ENCODE measurements at regions not wholly inside any gene's neighbourhood (a gene's known extent, or its start where the extent isn't known, plus 50 kb on each side); places are given as distances from the start of the nearest gene placed in this dataset.

DNA sequence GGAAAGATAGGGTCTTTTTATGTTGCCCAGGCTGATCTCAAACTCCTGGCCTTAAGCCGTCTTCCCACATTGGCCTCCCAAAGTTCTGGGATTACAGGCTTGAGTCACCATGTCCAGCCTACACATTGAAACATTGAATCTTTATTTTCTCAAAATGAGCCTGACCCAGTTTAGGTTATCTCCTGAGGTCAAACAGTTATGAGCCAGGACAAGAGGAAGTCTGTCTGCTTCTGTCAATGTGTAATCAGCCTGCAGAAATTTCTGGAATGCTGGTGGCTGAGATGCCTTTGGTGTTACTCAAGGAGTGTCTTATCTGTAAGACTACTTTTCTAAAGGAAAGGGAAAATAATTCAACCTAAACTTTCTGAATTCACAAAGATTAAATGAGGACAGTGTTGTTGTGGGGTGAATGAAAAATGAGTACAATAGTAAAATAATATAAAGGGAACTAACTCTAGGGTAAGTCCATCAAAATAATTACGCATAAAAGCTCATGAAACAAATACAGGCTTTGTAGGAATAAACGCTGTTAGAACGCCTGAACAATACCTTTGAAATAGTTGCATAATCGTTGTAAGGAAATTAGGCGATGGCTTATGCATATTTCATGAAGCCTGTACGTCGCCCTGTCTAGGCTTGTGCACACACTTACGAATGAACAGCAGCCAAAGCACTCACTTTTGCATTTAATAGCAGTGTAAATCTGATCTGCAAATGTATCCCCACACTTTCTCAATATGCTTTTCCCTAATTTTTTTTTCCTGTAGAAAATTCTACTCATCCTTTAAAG, 260.8 kb downstream of the RDH14 start:
- Histone ChIP-seq H3K27ac (no peak overlapping the region), H3K4me1 (replicated peaks) (no peaks in the 10 kb centered on the region), H3K9me3 (no peaks in the 10 kb centered on the region), H3K27me3 (replicated peaks; ENCODE audit: insufficient read depth) (no peaks in the 10 kb centered on the region), H3K36me3 (no peaks in the 10 kb centered on the region), H3K4me3 (no peak overlapping the region)
- TF ChIP-seq, protein P1, sequence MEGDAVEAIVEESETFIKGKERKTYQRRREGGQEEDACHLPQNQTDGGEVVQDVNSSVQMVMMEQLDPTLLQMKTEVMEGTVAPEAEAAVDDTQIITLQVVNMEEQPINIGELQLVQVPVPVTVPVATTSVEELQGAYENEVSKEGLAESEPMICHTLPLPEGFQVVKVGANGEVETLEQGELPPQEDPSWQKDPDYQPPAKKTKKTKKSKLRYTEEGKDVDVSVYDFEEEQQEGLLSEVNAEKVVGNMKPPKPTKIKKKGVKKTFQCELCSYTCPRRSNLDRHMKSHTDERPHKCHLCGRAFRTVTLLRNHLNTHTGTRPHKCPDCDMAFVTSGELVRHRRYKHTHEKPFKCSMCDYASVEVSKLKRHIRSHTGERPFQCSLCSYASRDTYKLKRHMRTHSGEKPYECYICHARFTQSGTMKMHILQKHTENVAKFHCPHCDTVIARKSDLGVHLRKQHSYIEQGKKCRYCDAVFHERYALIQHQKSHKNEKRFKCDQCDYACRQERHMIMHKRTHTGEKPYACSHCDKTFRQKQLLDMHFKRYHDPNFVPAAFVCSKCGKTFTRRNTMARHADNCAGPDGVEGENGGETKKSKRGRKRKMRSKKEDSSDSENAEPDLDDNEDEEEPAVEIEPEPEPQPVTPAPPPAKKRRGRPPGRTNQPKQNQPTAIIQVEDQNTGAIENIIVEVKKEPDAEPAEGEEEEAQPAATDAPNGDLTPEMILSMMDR (IDR thresholded peaks at IDR 0.05) = no peak
- TF ChIP-seq POLR2A (IDR thresholded peaks at IDR 0.05) = no peak
- TF ChIP-seq POLR2AphosphoS5 (IDR thresholded peaks at IDR 0.05) = no peak
- 47% methylated on average over 9 of the region's 9 CpGs for WGBS
- intact Hi-C loops (cut with DNase I) = no loop called here
- DNase-seq (ENCODE audit: low spot score) = no peak

DNA sequence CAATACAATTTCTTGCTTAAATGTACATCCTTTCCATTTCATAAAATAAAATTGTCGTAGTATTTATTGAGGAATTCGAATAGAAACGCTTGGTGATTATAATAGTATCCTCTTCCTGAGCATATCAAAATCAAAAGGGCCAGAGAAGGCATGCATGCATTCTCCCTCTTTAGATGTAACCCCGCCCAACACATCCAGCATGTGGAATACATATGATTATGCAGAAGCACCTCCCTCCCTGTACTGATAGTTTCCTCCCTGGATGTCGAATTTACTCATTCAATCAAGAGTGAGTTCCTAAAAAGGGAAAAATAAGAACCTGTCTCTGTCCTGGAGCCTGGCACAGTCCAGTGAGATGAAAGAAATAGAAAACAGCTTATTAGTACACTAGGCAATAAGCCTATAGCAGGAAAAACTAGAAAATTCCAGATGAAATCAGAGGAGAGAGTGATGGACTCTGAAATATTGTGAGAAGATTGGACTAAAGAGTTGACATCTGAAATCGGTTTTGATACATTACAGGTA, 262.9 kb downstream of the RDH14 start:
- intact Hi-C loops (cut with DNase I) = no loop called here
- Histone ChIP-seq H3K4me1 (replicated peaks) (no peaks in the 10 kb centered on the region), H3K27ac (no peak overlapping the region), H3K4me3 (no peak overlapping the region), H3K27me3 (replicated peaks; ENCODE audit: insufficient read depth) (no peaks in the 10 kb centered on the region), H3K36me3 (no peaks in the 10 kb centered on the region), H3K9me3 (no peaks in the 10 kb centered on the region)
- WGBS = 86% methylated on average over 6 of the region's 6 CpGs
- no peak for TF ChIP-seq POLR2AphosphoS5 (IDR thresholded peaks at IDR 0.05)
- TF ChIP-seq, protein P1 (IDR thresholded peaks at IDR 0.05) = no peak
- TF ChIP-seq POLR2A (IDR thresholded peaks at IDR 0.05) = no peak
- DNase-seq (ENCODE audit: low spot score) = no peak

DNA sequence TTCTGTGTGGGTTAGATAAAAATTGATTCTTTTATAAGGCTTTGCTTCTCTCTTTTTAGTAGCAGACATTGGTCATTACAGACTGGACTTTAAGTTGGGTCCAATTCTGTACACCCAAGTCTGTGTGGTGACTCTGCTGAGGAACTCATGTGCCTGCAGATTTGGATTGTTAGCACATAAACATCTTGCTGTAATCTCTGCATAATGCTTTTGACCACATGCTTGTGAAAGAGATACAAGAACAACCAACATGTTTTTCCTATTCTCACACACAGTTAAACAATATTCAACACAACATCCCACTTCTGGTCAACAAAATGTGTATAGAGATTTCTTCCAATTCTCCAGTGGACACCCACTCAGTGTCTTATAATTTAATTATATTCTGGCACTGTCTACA, 270.1 kb downstream of the RDH14 start:
- H3K36me3 ChIP-seq = no peaks in the 10 kb centered on the region
- intact Hi-C loops (cut with DNase I) = no loop called here
- H3K4me3 ChIP-seq = no peak overlapping the region
- no peak for DNase-seq (ENCODE audit: low spot score)
- no peaks in the 10 kb centered on the region for H3K4me1 ChIP-seq (replicated peaks)
- TF ChIP-seq POLR2AphosphoS5 (IDR thresholded peaks at IDR 0.05) (no peak), POLR2A (IDR thresholded peaks at IDR 0.05) (no peak)
- TF ChIP-seq, protein P1 (IDR thresholded peaks at IDR 0.05) = no peak
- H3K9me3 ChIP-seq = no peaks in the 10 kb centered on the region
- no peaks in the 10 kb centered on the region for H3K27me3 ChIP-seq (replicated peaks; ENCODE audit: insufficient read depth)
- H3K27ac ChIP-seq = no peak overlapping the region

DNA sequence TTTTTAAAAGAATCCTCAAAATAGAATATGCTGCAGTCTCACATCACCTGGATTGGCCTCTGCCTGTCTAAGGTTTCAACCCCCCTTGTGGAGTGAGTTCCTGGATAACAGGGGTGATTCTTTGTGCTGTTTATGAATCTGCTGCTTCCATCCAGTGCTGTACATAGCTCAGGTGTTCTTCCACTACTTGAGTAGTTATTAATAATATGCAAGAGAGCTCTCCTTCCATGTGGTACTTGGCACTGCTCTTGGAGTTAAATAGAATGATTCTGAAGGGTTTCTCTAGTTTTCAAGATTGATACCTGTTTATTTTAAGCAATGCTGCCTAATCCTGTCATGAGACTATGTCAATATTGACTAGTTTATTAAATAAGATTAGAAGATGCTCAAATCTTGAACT, 273.6 kb downstream of the RDH14 start:
- no peaks in the 10 kb centered on the region for H3K4me1 ChIP-seq (replicated peaks)
- DNase-seq (ENCODE audit: low spot score) = no peak
- H3K36me3 ChIP-seq = no peaks in the 10 kb centered on the region
- H3K4me3 ChIP-seq = no peak overlapping the region
- H3K27me3 ChIP-seq (replicated peaks; ENCODE audit: insufficient read depth) = no peaks in the 10 kb centered on the region
- TF ChIP-seq POLR2A (IDR thresholded peaks at IDR 0.05) = no peak
- TF ChIP-seq, protein P1 (IDR thresholded peaks at IDR 0.05) = no peak
- no peak for TF ChIP-seq POLR2AphosphoS5 (IDR thresholded peaks at IDR 0.05)
- H3K27ac ChIP-seq = no peak overlapping the region
- intact Hi-C loops (cut with DNase I) = no loop called here
- H3K9me3 ChIP-seq = no peaks in the 10 kb centered on the region

- 79% methylated on average over 4 of the region's 4 CpGs for WGBS
- Histone ChIP-seq H3K27ac (no peak overlapping the region), H3K36me3 (no peaks in the 10 kb centered on the region), H3K4me3 (no peak overlapping the region), H3K4me1 (replicated peaks) (no peaks in the 10 kb centered on the region), H3K27me3 (replicated peaks; ENCODE audit: insufficient read depth) (no peaks in the 10 kb centered on the region), H3K9me3 (no peaks in the 10 kb centered on the region)
- no peak for TF ChIP-seq POLR2AphosphoS5 (IDR thresholded peaks at IDR 0.05)
- intact Hi-C loops (cut with DNase I) = no loop called here
- no peak for DNase-seq (ENCODE audit: low spot score)
These were observed 276.1 kb downstream of the RDH14 start for GRCh38 chr2:18284331-18284730.
